Peyer's patch (tissue), 4 donors: ENCODE measurements at regions not wholly inside any gene's neighbourhood (a gene's known extent, or its start where the extent isn't known, plus 50 kb on each side); places are given as distances from the start of the nearest gene placed in this dataset.

Source experiments
- CTCF ChIP-seq, 6 experiments: fragments of 450-650 bp in 4 of 6; fragments of 200-600 bp in 2 of 6; sonication (generic) in 1 of 6; IDR thresholded peaks; one replicate each; pipeline ENCODE4 v1.5.1; 2017 to 2019; ENCODE audit warnings: antibody characterized with exemption in 6 of 6, mild to moderate bottlenecking in 3 of 6, moderate library complexity in 1 of 6
- POLR2A ChIP-seq, 2 donors: fragments of 450-650 bp; IDR thresholded peaks; one replicate each; pipeline ENCODE4 v1.5.1; 2017; ENCODE audit warnings: antibody characterized with exemption in 2 of 2, mild to moderate bottlenecking in 2 of 2, moderate library complexity in 2 of 2

- no peak for TF ChIP-seq CTCF (IDR thresholded peaks at IDR 0.05)
- no peak for TF ChIP-seq POLR2A (IDR thresholded peaks at IDR 0.05)
Measured at GRCh38 chr1:29538586-29538985, 302.3 kb downstream of the PTPRU start.
